ENCODE measurements at regions not wholly inside any gene's neighbourhood (a gene's known extent, or its start where the extent isn't known, plus 50 kb on each side); places are given as distances from the start of the nearest gene placed in this dataset.
"Not testable (repeated sequence)": the region's sequence is repeated elsewhere in the genome, so short reads cannot be mapped to it uniquely, and the experiment has no call there.

DNA sequence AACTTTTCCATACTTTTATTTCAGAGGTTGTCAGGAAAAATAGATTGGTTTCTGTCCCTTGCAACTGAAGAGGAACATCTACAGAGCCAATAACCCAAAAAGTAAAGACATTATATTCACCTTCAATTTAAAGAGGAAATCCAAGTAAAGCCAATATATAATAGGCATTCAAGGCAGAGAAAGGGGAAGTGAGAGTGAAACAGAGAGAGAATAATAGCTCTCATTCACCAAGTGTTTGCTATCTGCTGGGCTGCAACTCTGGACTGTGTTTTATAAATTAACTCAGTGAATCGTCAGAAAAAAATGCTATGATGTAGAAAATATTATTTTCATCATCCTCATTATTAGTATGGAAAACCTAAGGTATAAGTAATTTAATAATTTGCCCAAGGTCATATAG, 448.5 kb downstream of the TRAM1L1 start:
- ChIA-PET CTCF (no interaction called here), POLR2A (no interaction called here)
- no peak for DNase-seq (ENCODE audit: unreplicated experiment)
- TF ChIP-seq CTCF (IDR thresholded peaks at IDR 0.05; ENCODE audit: unreplicated experiment), result no peak
- no peaks in the 10 kb centered on the region for H3K4me1 Mint-ChIP-seq (ENCODE audit: insufficient read depth, unreplicated experiment)
- H3K36me3 Mint-ChIP-seq (ENCODE audit: insufficient read depth, unreplicated experiment), result no peaks in the 10 kb centered on the region
- no peaks in the 10 kb centered on the region for H3K9me3 Mint-ChIP-seq (ENCODE audit: unreplicated experiment)
- no peak overlapping the region for H3K27ac Mint-ChIP-seq (ENCODE audit: low read depth, unreplicated experiment)
- intact Hi-C loops (cut with micrococcal nuclease), result no loop called here
- H3K4me3 Mint-ChIP-seq (ENCODE audit: unreplicated experiment), result no peak overlapping the region
- no TSS peak for BruUV-seq (replicated peaks)
- H3K27me3 Mint-ChIP-seq (ENCODE audit: insufficient read depth, unreplicated experiment), result peaks cover 27% of the 10 kb centered on the region

DNA sequence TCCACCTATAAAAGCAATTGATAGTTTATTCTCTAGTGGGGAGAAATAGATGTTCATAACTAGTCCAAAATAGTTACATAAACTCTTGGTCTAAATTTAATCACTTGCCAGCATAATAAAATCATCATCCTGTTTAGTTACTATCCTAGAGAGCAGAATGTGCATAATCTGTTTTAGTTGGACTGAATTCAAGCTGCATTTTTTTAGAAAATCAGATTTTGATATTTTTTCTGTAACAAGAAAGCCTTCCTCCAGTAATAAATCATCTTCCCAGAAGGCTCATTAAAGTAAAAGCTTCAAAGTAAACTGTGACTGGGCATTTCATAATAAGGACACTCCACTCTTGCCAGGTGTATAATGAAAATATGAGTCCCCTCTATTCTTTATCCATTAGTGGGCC, 453.1 kb downstream of the TRAM1L1 start:
- intact Hi-C loops (cut with micrococcal nuclease), result no loop called here
- Mint-ChIP-seq H3K4me3 (ENCODE audit: unreplicated experiment) (no peak overlapping the region), H3K27ac (ENCODE audit: low read depth, unreplicated experiment) (no peak overlapping the region), H3K36me3 (ENCODE audit: insufficient read depth, unreplicated experiment) (no peaks in the 10 kb centered on the region), H3K4me1 (ENCODE audit: insufficient read depth, unreplicated experiment) (no peaks in the 10 kb centered on the region), H3K27me3 (ENCODE audit: insufficient read depth, unreplicated experiment) (peaks cover 52% of the 10 kb centered on the region), H3K9me3 (ENCODE audit: unreplicated experiment) (no peaks in the 10 kb centered on the region)
- no peak for DNase-seq (ENCODE audit: unreplicated experiment)
- TF ChIP-seq CTCF (IDR thresholded peaks at IDR 0.05; ENCODE audit: unreplicated experiment), result no peak
- BruUV-seq (replicated peaks), result no TSS peak
- ChIA-PET POLR2A (no interaction called here), CTCF (no interaction called here)

GRCh38 chr4:116628598-116628997, 456.8 kb downstream of the TRAM1L1 start:
- ChIA-PET POLR2A (no interaction called here), CTCF (no interaction called here)
- Mint-ChIP-seq H3K4me3 (ENCODE audit: unreplicated experiment) (no peak overlapping the region), H3K36me3 (ENCODE audit: insufficient read depth, unreplicated experiment) (no peaks in the 10 kb centered on the region), H3K27ac (ENCODE audit: low read depth, unreplicated experiment) (no peak overlapping the region), H3K27me3 (ENCODE audit: insufficient read depth, unreplicated experiment) (peaks cover 42% of the 10 kb centered on the region), H3K9me3 (ENCODE audit: unreplicated experiment) (no peaks in the 10 kb centered on the region), H3K4me1 (ENCODE audit: insufficient read depth, unreplicated experiment) (no peaks in the 10 kb centered on the region)
- intact Hi-C loops (cut with micrococcal nuclease), result no loop called here
- BruUV-seq (replicated peaks), result no TSS peak
- no peak for DNase-seq (ENCODE audit: unreplicated experiment)
- no peak for TF ChIP-seq CTCF (IDR thresholded peaks at IDR 0.05; ENCODE audit: unreplicated experiment)

DNA sequence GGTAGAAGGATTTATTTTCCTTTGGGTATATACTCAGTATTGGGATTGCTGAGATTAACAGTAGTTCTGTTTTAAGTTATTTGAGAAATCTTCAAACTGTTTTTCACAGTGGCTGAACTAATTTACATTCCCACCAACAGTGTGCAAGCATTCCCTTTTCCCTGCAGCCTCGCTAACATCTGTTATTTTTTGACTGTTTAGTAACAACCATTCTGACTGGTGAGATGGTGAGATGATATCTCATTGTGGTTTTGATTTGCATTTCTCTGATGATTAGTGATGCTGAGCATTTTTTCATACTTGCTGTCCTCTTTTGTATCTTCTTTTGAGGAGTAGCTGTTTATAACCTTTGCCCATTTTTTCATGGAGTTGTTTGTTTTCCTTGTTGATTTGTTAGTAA, 457.8 kb downstream of the TRAM1L1 start:
- no peak overlapping the region for H3K27ac Mint-ChIP-seq (ENCODE audit: low read depth, unreplicated experiment)
- ChIA-PET CTCF (interaction anchor here (0.7 kb wide), 1 partner anchor 30 kb away, joined by 3 read pairs; no protein-coding TSS in a partner anchor), POLR2A (interaction anchor here (0.7 kb wide), 1 partner anchor 235 kb away, joined by 3 read pairs; no protein-coding TSS in a partner anchor)
- intact Hi-C loops (cut with micrococcal nuclease), result no loop called here
- TF ChIP-seq CTCF (IDR thresholded peaks at IDR 0.05; ENCODE audit: unreplicated experiment), result no peak
- no peak overlapping the region for H3K4me3 Mint-ChIP-seq (ENCODE audit: unreplicated experiment)
- BruUV-seq (replicated peaks), result no TSS peak
- DNase-seq (ENCODE audit: unreplicated experiment), result no peak
- no peaks in the 10 kb centered on the region for H3K36me3 Mint-ChIP-seq (ENCODE audit: insufficient read depth, unreplicated experiment)
- no peaks in the 10 kb centered on the region for H3K9me3 Mint-ChIP-seq (ENCODE audit: unreplicated experiment)
- H3K27me3 Mint-ChIP-seq (ENCODE audit: insufficient read depth, unreplicated experiment), result peaks cover 31% of the 10 kb centered on the region
- no peaks in the 10 kb centered on the region for H3K4me1 Mint-ChIP-seq (ENCODE audit: insufficient read depth, unreplicated experiment)

DNA sequence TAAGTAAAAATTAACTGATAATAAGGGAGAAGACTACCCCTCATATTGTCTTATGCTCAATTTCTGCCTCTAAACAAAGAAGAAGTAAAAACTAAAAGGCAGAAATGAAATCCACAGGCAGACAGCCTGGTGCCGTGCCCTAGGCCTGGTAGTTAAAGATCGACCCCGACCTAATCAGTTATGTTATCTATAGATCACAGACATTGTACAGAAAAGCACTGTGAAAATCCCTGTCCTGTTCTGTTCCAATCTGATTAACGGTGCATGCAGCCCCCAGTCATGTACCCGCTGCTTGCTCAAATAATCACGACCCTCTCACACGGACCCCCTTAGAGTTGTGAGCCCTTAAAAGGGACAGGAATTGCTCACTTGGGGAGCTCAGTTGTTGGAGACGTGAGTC, 465.9 kb downstream of the TRAM1L1 start:
- BruUV-seq (replicated peaks); POLR2A ChIA-PET; intact Hi-C loops (cut with micrococcal nuclease); DNase-seq (ENCODE audit: unreplicated experiment); H3K36me3 Mint-ChIP-seq (ENCODE audit: insufficient read depth, unreplicated experiment); H3K4me1 Mint-ChIP-seq (ENCODE audit: insufficient read depth, unreplicated experiment); H3K27ac Mint-ChIP-seq (ENCODE audit: low read depth, unreplicated experiment); H3K9me3 Mint-ChIP-seq (ENCODE audit: unreplicated experiment); H3K4me3 Mint-ChIP-seq (ENCODE audit: unreplicated experiment); CTCF ChIA-PET: not testable (repeated sequence)
- peaks cover 17% of the 10 kb centered on the region for H3K27me3 Mint-ChIP-seq (ENCODE audit: insufficient read depth, unreplicated experiment)
